ENCODE measurements at regions not wholly inside any gene's neighbourhood (a gene's known extent, or its start where the extent isn't known, plus 50 kb on each side); places are given as distances from the start of the nearest gene placed in this dataset.
"Not testable (repeated sequence)": the region's sequence is repeated elsewhere in the genome, so short reads cannot be mapped to it uniquely, and the experiment has no call there.

DNA sequence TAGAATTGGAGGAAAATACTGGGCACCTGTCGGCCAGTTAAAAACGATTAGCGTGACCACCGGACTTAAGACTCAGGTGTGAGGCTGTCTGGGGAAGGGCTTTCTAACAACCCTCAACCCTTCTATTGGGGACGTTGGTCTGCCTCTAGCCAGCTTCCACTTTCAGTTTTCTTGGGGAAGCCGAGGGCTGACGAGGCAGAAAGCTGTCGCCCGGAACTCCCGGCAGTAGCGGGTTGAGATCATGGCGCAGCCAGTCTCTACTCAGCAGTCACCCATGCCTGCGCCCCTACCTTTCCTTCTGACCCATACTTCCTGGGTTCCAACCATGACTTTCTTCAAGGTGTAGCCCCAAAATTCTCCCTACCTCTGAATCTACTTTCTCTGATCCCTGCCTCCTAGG is 1424.1 kb downstream of the SLITRK1 start:
- no peaks in the 10 kb centered on the region for H3K36me3 ChIP-seq (ENCODE audit: control insufficient read depth, insufficient read depth, low read length)
- H3K27me3 ChIP-seq (ENCODE audit: control insufficient read depth, insufficient read depth, low read length): no peaks in the 10 kb centered on the region
- TF ChIP-seq, protein P1, sequence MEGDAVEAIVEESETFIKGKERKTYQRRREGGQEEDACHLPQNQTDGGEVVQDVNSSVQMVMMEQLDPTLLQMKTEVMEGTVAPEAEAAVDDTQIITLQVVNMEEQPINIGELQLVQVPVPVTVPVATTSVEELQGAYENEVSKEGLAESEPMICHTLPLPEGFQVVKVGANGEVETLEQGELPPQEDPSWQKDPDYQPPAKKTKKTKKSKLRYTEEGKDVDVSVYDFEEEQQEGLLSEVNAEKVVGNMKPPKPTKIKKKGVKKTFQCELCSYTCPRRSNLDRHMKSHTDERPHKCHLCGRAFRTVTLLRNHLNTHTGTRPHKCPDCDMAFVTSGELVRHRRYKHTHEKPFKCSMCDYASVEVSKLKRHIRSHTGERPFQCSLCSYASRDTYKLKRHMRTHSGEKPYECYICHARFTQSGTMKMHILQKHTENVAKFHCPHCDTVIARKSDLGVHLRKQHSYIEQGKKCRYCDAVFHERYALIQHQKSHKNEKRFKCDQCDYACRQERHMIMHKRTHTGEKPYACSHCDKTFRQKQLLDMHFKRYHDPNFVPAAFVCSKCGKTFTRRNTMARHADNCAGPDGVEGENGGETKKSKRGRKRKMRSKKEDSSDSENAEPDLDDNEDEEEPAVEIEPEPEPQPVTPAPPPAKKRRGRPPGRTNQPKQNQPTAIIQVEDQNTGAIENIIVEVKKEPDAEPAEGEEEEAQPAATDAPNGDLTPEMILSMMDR (IDR thresholded peaks at IDR 0.05; ENCODE audit: insufficient read depth, low read length, poor library complexity, severe bottlenecking): no peak
- H3K4me3 ChIP-seq (ENCODE audit: low read depth, low read length): no peak overlapping the region
- no peak for DNase-seq (ENCODE audit: low read depth)

DNA sequence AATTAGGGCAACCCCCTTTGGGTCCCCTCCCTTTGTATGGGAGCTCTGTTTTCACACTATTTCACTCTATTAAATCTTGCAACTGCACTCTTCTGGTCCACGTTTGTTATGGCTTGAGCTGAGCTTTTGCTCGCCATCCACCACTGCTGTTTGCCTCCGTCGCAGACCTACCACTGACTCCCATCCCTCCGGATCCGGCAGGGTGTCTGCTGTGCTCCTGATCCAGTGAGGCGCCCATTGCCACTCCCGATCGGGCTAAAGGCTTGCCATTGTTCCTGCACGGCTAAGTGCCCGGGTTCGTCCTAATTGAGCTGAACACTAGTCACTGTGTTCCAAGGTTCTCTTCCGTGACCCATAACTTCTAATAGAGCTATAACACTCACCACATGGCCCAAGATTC is 1424.7 kb downstream of the SLITRK1 start:
- H3K27me3 ChIP-seq (ENCODE audit: control insufficient read depth, insufficient read depth, low read length); H3K36me3 ChIP-seq (ENCODE audit: control insufficient read depth, insufficient read depth, low read length); DNase-seq (ENCODE audit: low read depth); H3K4me3 ChIP-seq (ENCODE audit: low read depth, low read length): not testable (repeated sequence)

DNA sequence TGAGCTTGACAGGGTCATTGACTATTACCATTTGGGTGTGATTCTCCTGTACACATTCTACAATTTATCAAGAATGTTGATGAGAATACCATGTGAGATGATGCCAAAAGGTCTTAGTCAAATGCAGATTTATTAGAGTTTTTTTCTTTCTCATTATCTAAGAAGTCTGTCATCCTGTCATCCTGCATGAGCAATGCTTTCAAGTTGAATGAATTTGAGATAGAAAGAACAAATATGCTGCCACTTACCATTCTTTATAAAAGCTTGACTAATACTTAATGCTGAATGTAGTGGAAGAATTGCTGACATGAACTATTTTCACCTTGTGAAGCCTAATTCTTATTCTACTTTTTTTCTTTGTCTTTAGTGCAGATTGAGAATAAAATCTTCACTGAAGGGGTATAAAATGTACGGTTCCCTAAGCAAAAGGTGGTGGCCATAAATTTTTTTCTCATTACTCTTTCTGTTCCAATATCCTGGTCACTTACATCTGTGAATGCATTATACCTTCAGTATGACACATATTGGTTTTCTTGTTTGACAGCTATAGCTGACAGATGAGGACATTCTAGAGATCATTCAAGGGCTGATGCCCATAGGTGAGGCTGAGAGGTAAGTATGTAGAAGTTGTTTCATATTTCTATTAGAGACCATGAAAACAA is 1434.7 kb downstream of the SLITRK1 start:
- TF ChIP-seq, protein P1 (IDR thresholded peaks at IDR 0.05; ENCODE audit: insufficient read depth, low read length, poor library complexity, severe bottlenecking): no peak
- H3K36me3 ChIP-seq (ENCODE audit: control insufficient read depth, insufficient read depth, low read length): no peaks in the 10 kb centered on the region
- no peak overlapping the region for H3K4me3 ChIP-seq (ENCODE audit: low read depth, low read length)
- no peak for DNase-seq (ENCODE audit: low read depth)
- no peaks in the 10 kb centered on the region for H3K27me3 ChIP-seq (ENCODE audit: control insufficient read depth, insufficient read depth, low read length)

DNA sequence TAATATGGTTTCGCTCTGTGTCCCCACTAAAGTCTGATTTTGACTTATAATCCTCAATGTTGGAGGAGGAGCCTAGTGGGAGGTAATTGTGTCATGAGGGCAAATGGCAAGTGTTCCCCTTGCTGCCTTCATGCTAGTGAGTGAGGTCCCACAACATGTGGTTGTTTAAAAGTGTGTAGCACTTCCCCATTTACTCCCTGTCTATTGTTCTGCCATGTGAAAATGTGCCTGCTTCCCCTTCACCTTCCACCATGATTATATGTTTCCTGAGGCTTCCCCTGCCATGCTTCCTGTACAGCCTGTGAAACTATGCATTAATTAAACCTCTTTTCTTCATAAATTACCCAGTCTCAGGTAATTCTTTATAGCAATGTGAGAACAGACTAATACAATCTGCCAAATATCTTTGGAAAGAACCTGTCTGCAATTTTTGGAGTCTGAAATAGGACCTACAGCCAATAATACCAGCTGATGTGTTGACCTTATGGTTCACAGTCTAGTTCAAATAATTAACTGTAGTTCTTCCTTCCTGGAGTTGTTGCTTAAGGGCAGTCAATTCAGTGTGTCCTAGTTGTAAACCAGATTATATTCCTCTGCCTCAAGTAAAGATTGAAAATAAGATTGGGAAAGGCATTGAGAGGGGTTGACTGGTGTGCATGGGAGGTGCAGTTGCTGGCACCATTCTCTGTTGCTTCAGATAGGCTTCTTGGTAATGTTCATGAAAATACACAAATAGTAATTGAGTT is 1442.9 kb downstream of the SLITRK1 start:
- Histone ChIP-seq H3K27me3 (ENCODE audit: control insufficient read depth, insufficient read depth, low read length) (no peaks in the 10 kb centered on the region), H3K4me3 (ENCODE audit: low read depth, low read length) (no peak overlapping the region), H3K36me3 (ENCODE audit: control insufficient read depth, insufficient read depth, low read length) (no peaks in the 10 kb centered on the region)
- no peak for DNase-seq (ENCODE audit: low read depth)
- TF ChIP-seq, protein P1 (IDR thresholded peaks at IDR 0.05; ENCODE audit: insufficient read depth, low read length, poor library complexity, severe bottlenecking): no peak

DNA sequence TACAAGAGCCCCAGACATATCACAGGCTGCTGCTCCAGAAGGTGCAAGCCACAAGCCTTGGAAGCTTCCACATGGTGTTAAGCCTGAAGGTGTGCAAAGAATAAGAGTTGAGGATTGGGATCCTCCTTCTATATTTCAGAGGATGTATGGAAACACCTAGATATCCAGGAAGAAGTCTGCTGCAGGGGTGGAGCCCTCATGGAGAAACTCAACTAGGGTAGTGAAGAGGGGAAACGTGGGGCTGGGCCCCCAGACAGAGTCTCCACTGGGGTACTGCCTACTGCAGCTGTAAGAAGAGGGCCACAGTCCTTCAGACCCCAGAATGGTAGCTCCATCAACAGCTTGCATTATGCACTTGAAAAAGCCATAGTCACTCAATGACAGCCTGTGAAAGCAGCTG is 1444.0 kb downstream of the SLITRK1 start:
- Histone ChIP-seq H3K27me3 (ENCODE audit: control insufficient read depth, insufficient read depth, low read length) (no peaks in the 10 kb centered on the region), H3K36me3 (ENCODE audit: control insufficient read depth, insufficient read depth, low read length) (no peaks in the 10 kb centered on the region), H3K4me3 (ENCODE audit: low read depth, low read length) (no peak overlapping the region)
- TF ChIP-seq, protein P1 (IDR thresholded peaks at IDR 0.05; ENCODE audit: insufficient read depth, low read length, poor library complexity, severe bottlenecking): no peak
- no peak for DNase-seq (ENCODE audit: low read depth)

DNA sequence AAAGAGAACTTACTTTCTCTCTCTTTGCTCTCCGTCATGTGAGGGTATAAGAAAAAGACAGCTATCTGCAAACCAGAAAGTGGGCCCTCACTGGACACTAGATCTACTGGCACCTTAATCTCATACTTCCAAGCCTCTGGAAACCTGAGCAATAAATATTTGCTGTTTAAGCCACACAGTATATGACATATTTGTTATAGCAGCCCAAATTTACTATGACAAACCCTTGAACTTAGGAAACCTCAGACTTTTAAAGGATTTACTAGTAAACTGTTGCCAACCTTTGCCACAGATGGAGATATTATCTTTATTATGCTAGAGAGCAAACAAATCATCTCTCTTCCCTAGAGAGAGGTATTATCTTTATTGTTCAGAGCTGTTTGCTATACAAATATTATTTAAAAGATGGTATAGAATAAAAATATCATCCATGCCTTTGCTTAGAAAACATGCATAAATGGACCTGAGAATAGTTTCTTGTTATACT is 1446.1 kb downstream of the SLITRK1 start:
- H3K27me3 ChIP-seq (ENCODE audit: control insufficient read depth, insufficient read depth, low read length): no peaks in the 10 kb centered on the region
- H3K36me3 ChIP-seq (ENCODE audit: control insufficient read depth, insufficient read depth, low read length): no peaks in the 10 kb centered on the region
- TF ChIP-seq, protein P1 (IDR thresholded peaks at IDR 0.05; ENCODE audit: insufficient read depth, low read length, poor library complexity, severe bottlenecking): no peak

More for the DNA sequence above, 1446.1 kb downstream of the SLITRK1 start:
- no peak overlapping the region for H3K4me3 ChIP-seq (ENCODE audit: low read depth, low read length)
- DNase-seq (ENCODE audit: low read depth): no peak
